ENCODE measurements at regions not wholly inside any gene's neighbourhood (a gene's known extent, or its start where the extent isn't known, plus 50 kb on each side); places are given as distances from the start of the nearest gene placed in this dataset.
"Not testable (repeated sequence)": the region's sequence is repeated elsewhere in the genome, so short reads cannot be mapped to it uniquely, and the experiment has no call there.

DNA sequence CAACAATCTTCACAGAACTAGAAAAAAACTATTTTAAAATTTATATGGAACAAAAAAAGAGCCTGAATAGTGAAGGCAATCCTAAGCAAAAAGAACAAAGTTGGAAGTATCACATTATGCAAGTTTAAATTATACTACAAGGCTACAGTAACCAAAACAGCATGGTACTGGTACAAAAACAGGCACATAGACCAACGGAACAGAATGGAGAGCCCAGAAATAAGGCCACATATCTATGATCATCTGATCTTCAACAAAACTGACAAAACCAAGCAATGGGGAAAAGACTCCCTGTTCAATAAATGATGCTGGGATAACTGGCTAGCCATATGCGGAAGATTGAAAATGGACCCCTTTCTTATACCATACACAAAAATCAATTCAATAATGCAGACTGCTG, 74.4 kb upstream of the RTN4 start:
- H3K9me3 Mint-ChIP-seq; DNase-seq (ENCODE audit: extremely low spot score, unreplicated experiment); H3K36me3 Mint-ChIP-seq; H3K27ac Mint-ChIP-seq; H3K4me3 Mint-ChIP-seq; H3K27me3 Mint-ChIP-seq: not testable (repeated sequence)
- peaks cover 15% of the 10 kb centered on the region for H3K4me1 Mint-ChIP-seq (ENCODE audit: unreplicated experiment)

DNA sequence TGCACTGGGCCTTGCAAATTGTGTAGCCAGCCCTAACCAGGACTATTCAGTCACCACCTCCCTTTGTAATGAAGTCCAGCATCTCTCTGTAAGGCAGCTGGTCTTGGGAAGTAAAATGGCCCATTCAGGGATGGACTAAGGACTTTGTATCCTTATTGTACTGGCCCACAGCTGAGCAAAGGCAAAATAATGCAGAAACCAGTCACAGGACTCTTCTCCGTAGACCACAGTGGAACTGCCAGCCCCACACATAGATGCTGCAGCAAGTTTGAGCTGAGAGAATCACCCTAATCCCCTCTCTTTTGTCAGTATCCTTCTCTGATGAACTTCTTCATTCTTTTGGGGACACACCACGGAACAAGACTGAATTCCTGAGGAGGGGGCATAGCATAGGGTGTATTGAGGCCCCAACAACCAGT, 73.6 kb upstream of the RTN4 start:
- DNase-seq (ENCODE audit: extremely low spot score, unreplicated experiment) = no peak
- TF ChIP-seq CTCF (conservative IDR thresholded peaks at IDR 0.05) = no peak
- Mint-ChIP-seq H3K4me3 (no peak overlapping the region), H3K36me3 (peaks cover 4% of the 10 kb centered on the region), H3K4me1 (ENCODE audit: unreplicated experiment) (peaks cover 23% of the 10 kb centered on the region), H3K27ac (no peak overlapping the region), H3K9me3 (peaks cover 10% of the 10 kb centered on the region), H3K27me3 (no peaks in the 10 kb centered on the region)

- no peak for DNase-seq (ENCODE audit: extremely low spot score, unreplicated experiment)
- H3K27me3 Mint-ChIP-seq = no peaks in the 10 kb centered on the region
- peaks cover 4% of the 10 kb centered on the region for H3K36me3 Mint-ChIP-seq
- H3K4me3 Mint-ChIP-seq = peak overlapping the region; percentile 29
- peaks cover 35% of the 10 kb centered on the region for H3K4me1 Mint-ChIP-seq (ENCODE audit: unreplicated experiment)
- no peak for TF ChIP-seq CTCF (conservative IDR thresholded peaks at IDR 0.05)
- peak overlapping the region; percentile 61 for H3K27ac Mint-ChIP-seq
- peaks cover 10% of the 10 kb centered on the region for H3K9me3 Mint-ChIP-seq
Observed at GRCh38 chr2:55120634-55121359, 70.5 kb upstream of the RTN4 start.

- DNase-seq (ENCODE audit: extremely low spot score, unreplicated experiment) = no peak
- peaks cover 6% of the 10 kb centered on the region for H3K9me3 Mint-ChIP-seq
- H3K4me1 Mint-ChIP-seq (ENCODE audit: unreplicated experiment) = peaks cover 43% of the 10 kb centered on the region
- peak overlapping the region; percentile 61 for H3K27ac Mint-ChIP-seq
- H3K36me3 Mint-ChIP-seq = peaks cover under 1% of the 10 kb centered on the region
- H3K27me3 Mint-ChIP-seq = no peaks in the 10 kb centered on the region
- H3K4me3 Mint-ChIP-seq = peak overlapping the region; percentile 29
- no peak for TF ChIP-seq CTCF (conservative IDR thresholded peaks at IDR 0.05)
Observed at GRCh38 chr2:55119711-55120487, 69.6 kb upstream of the RTN4 start.

GRCh38 chr2:55118643-55119083, 68.4 kb upstream of the RTN4 start:
- H3K27me3 Mint-ChIP-seq = no peaks in the 10 kb centered on the region
- no peak for TF ChIP-seq CTCF (conservative IDR thresholded peaks at IDR 0.05)
- H3K36me3 Mint-ChIP-seq = no peaks in the 10 kb centered on the region
- no peak overlapping the region for H3K4me3 Mint-ChIP-seq
- no peak overlapping the region for H3K27ac Mint-ChIP-seq
- H3K4me1 Mint-ChIP-seq (ENCODE audit: unreplicated experiment) = peaks cover 43% of the 10 kb centered on the region
- no peak for DNase-seq (ENCODE audit: extremely low spot score, unreplicated experiment)
- no peaks in the 10 kb centered on the region for H3K9me3 Mint-ChIP-seq

DNA sequence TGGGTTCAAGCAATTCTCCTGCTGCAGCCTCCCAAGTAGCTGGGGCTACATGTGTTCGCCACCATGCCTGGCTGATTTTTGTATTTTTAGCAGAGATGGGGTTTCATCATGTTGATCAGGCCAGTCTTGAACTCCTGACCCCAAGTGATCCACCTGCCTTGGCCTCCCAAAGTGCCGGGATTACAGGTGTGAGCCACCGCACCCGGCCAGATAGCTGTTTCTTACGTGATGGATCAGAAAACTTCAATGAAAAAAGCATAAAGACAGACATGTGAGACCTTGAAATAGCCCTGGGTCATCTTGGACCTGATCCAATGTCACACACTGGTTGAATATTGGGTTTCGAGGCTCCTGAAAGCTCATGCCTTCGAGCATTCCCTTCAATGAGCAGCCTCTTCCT, 66.7 kb upstream of the RTN4 start:
- Mint-ChIP-seq H3K4me1 (ENCODE audit: unreplicated experiment) (peaks cover 54% of the 10 kb centered on the region), H3K9me3 (no peaks in the 10 kb centered on the region), H3K27me3 (no peaks in the 10 kb centered on the region), H3K36me3 (no peaks in the 10 kb centered on the region), H3K27ac (peak overlapping the region; percentile 34), H3K4me3 (no peak overlapping the region)
- no peak for TF ChIP-seq CTCF (conservative IDR thresholded peaks at IDR 0.05)
- no peak for DNase-seq (ENCODE audit: extremely low spot score, unreplicated experiment)

Data from type B pancreatic cell (in vitro differentiated cells).